ENCODE measurements at regions not wholly inside any gene's neighbourhood (a gene's known extent, or its start where the extent isn't known, plus 50 kb on each side); places are given as distances from the start of the nearest gene placed in this dataset.

- DNase-seq (ENCODE audit: low read depth in 2 of 2): no peak
Observed at GRCh38 chr1:59055908-59056719, 240.8 kb upstream of the FGGY start.

- no peak for DNase-seq (ENCODE audit: low read depth in 2 of 2)
Observed at GRCh38 chr1:59057211-59057694, 239.6 kb upstream of the FGGY start.

GRCh38 chr1:59057796-59058195 lies 239.1 kb upstream of the FGGY start:
- no peak for DNase-seq (ENCODE audit: low read depth in 2 of 2)

GRCh38 chr1:59058665-59059439 lies 238.0 kb upstream of the FGGY start:
- no peak for DNase-seq (ENCODE audit: low read depth in 2 of 2)

- DNase-seq (ENCODE audit: low read depth in 2 of 2): no peak
Observed at GRCh38 chr1:59061876-59062275, 235.0 kb upstream of the FGGY start.

- no peak for DNase-seq (ENCODE audit: low read depth in 2 of 2)
Observed at GRCh38 chr1:59062743-59063142, 234.2 kb upstream of the FGGY start.

GRCh38 chr1:59063501-59063900 lies 233.4 kb upstream of the FGGY start:
- no peak for DNase-seq (ENCODE audit: low read depth in 2 of 2)

- no peak for DNase-seq (ENCODE audit: low read depth in 2 of 2)
Observed at GRCh38 chr1:59064592-59064991, 232.3 kb upstream of the FGGY start.

- DNase-seq (ENCODE audit: low read depth in 2 of 2): no peak
Observed at GRCh38 chr1:59066236-59066635, 230.7 kb upstream of the FGGY start.

- no peak for DNase-seq (ENCODE audit: low read depth in 2 of 2)
Observed at GRCh38 chr1:59070610-59071009, 226.3 kb upstream of the FGGY start.

GRCh38 chr1:59071289-59071688 lies 225.6 kb upstream of the FGGY start:
- no peak for DNase-seq (ENCODE audit: low read depth in 2 of 2)

- no peak for DNase-seq (ENCODE audit: low read depth in 2 of 2)
Observed at GRCh38 chr1:59071876-59072582, 224.9 kb upstream of the FGGY start.

GRCh38 chr1:59072583-59072947 lies 224.3 kb upstream of the FGGY start:
- DNase-seq (ENCODE audit: low read depth in 2 of 2): no peak

GRCh38 chr1:59074598-59074997 lies 222.3 kb upstream of the FGGY start:
- DNase-seq (ENCODE audit: low read depth in 2 of 2): no peak

- no peak for DNase-seq (ENCODE audit: low read depth in 2 of 2)
Observed at GRCh38 chr1:59075021-59075420, 221.9 kb upstream of the FGGY start.

GRCh38 chr1:59076612-59077011 lies 220.3 kb upstream of the FGGY start:
- DNase-seq (ENCODE audit: low read depth in 2 of 2): no peak

- DNase-seq (ENCODE audit: low read depth in 2 of 2): no peak
Observed at GRCh38 chr1:59077466-59078069, 219.3 kb upstream of the FGGY start.

- no peak for DNase-seq (ENCODE audit: low read depth in 2 of 2)
Observed at GRCh38 chr1:59078070-59078800, 218.7 kb upstream of the FGGY start.

- no peak for DNase-seq (ENCODE audit: low read depth in 2 of 2)
Observed at GRCh38 chr1:59078866-59079265, 218.0 kb upstream of the FGGY start.

- DNase-seq (ENCODE audit: low read depth in 2 of 2): no peak
Observed at GRCh38 chr1:59079434-59080140, 217.3 kb upstream of the FGGY start.

GRCh38 chr1:59081181-59081580 lies 215.7 kb upstream of the FGGY start:
- no peak for DNase-seq (ENCODE audit: low read depth in 2 of 2)
